ENCODE measurements at regions not wholly inside any gene's neighbourhood (a gene's known extent, or its start where the extent isn't known, plus 50 kb on each side); places are given as distances from the start of the nearest gene placed in this dataset.

GRCh38 chr16:35691057-35691456 lies 2231.6 kb downstream of the TP53TG3F start:
- no peak for TF ChIP-seq CTCF (conservative IDR thresholded peaks at IDR 0.05; ENCODE audit: low read depth, low read length)
- TF ChIP-seq EZH2 (IDR thresholded peaks at IDR 0.05; ENCODE audit: low read length, unreplicated experiment): no peak

Data from PC-3 (cell line).